Activated CD4-positive, CD25-positive, alpha-beta regulatory T cell treated with anti-CD3 and anti-CD28 coated beads, Interleukin-2, amount 50 U/mL, for 72 hours (primary cell): ENCODE measurements at regions not wholly inside any gene's neighbourhood (a gene's known extent, or its start where the extent isn't known, plus 50 kb on each side); places are given as distances from the start of the nearest gene placed in this dataset.

Experiments
- DNase-seq: peaks from one replicate; pipeline ENCODE4 v3.0.0; 2021

- DNase-seq: no peak
Observed at GRCh38 chr7:45359250-45359649, 201.7 kb downstream of the RAMP3 start.

- no peak for DNase-seq
Observed at GRCh38 chr7:45359776-45360175, 202.2 kb downstream of the RAMP3 start.

- DNase-seq: no peak
Observed at GRCh38 chr7:45363669-45364068, 206.1 kb downstream of the RAMP3 start.

GRCh38 chr7:45365341-45365740 lies 207.8 kb downstream of the RAMP3 start:
- no peak for DNase-seq

GRCh38 chr7:45366475-45366874 lies 207.7 kb upstream of the ADCY1 start:
- no peak for DNase-seq

GRCh38 chr7:45367026-45367425 lies 207.1 kb upstream of the ADCY1 start:
- DNase-seq: no peak

GRCh38 chr7:45368129-45368807 lies 205.9 kb upstream of the ADCY1 start:
- DNase-seq: no peak

GRCh38 chr7:45384499-45384898 lies 189.7 kb upstream of the ADCY1 start:
- DNase-seq: no peak

GRCh38 chr7:45387837-45388236 lies 186.3 kb upstream of the ADCY1 start:
- DNase-seq: no peak

GRCh38 chr7:45389073-45389872 lies 184.9 kb upstream of the ADCY1 start:
- no peak for DNase-seq

- no peak for DNase-seq
Observed at GRCh38 chr7:45390180-45390579, 184.0 kb upstream of the ADCY1 start.

GRCh38 chr7:45390731-45391130 lies 183.4 kb upstream of the ADCY1 start:
- DNase-seq: no peak

- no peak for DNase-seq
Observed at GRCh38 chr7:45391618-45392451, 182.3 kb upstream of the ADCY1 start.

- DNase-seq: no peak
Observed at GRCh38 chr7:45394117-45394708, 180.0 kb upstream of the ADCY1 start.

- no peak for DNase-seq
Observed at GRCh38 chr7:45399069-45399468, 175.1 kb upstream of the ADCY1 start.

- no peak for DNase-seq
Observed at GRCh38 chr7:45400680-45401079, 173.5 kb upstream of the ADCY1 start.

- DNase-seq: no peak
Observed at GRCh38 chr7:45401155-45401554, 173.0 kb upstream of the ADCY1 start.

- no peak for DNase-seq
Observed at GRCh38 chr7:45401851-45402250, 172.3 kb upstream of the ADCY1 start.

- no peak for DNase-seq
Observed at GRCh38 chr7:45402480-45403218, 171.5 kb upstream of the ADCY1 start.

GRCh38 chr7:45404622-45405021 lies 169.5 kb upstream of the ADCY1 start:
- no peak for DNase-seq

GRCh38 chr7:45407730-45408408 lies 166.3 kb upstream of the ADCY1 start:
- no peak for DNase-seq

- DNase-seq: no peak
Observed at GRCh38 chr7:45408409-45408737, 165.8 kb upstream of the ADCY1 start.
